GM18526 (cell line): ENCODE measurements at regions not wholly inside any gene's neighbourhood (a gene's known extent, or its start where the extent isn't known, plus 50 kb on each side); places are given as distances from the start of the nearest gene placed in this dataset.

Experiments used
- POLR2A ChIP-seq: IDR thresholded peaks from 3 replicates; pipeline ENCODE4 v1.6.1; 2011; ENCODE audit not compliant: insufficient read length; ENCODE audit errors: extremely low read depth

DNA sequence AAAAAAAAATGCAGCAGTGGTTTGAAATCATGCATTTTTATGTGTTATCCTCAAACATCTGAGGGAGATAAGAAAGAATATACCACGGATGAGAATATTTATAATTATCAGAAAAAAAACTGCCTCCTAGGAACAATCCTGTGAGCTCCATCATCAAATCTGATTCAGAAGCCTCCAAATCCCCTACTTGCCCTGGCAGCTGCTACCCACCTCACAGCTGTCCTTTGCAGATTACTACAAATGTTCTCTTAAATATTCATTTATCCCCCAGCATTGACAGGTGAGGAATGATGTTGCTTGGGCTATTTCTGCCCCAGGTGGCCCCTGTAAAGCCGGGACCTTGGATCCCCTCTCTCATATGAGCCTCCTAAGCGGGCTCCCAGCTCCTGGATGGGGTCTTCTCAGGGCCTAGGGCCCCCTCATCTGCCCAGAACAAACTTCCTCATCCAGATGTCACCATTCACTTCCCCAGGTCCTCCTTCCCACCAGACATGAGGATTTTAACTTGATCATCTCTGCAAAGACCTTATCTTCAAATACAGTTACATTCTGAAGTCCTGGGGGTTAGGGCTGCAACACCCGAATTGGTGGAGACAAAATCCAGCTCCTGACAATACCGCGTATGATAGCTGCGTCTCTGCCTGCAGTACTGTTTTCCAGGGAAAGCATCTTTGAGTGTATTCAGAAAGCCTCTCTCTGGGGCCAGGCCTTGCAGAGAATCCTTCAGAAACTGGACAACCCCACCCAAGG is 81.9 kb upstream of the INSIG1 start:
- no peak for TF ChIP-seq POLR2A

DNA sequence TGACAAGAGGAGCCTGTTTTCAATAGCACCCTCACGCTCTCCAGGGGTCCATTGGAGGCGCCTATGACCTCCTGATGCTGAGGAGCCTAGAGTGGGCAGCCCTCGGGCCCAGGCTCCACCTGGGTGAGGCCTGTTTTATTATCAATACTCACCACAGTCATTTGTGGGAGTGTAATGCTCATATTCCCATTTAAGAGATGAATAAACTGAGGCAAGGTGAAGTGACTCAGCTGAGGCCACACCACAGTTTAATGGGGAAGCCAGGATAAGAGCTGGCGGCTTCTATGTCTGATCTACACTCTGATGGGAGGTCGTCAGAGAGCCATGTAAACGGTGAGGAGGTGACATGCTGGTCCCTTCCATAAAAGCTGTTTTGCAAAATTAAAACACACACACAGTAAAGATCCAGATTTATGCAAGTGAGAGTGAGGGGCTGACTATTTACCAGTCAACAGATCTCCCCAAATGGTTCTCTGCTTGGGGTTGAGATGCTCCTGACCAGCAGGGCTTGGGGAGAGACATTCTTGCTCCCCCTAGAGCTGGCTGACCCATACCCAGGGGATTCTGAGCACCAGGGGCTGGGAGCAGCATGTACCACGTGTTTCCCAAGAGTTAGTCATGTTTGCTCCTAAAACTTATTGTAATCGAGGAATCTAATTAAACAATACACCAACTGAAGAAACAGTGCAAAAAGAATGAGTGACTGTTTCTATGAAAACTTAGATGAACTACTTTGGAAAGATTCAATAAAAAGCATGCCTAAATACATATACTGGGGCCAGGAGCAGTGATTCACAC is 81.0 kb upstream of the INSIG1 start:
- TF ChIP-seq POLR2A, result no peak

DNA sequence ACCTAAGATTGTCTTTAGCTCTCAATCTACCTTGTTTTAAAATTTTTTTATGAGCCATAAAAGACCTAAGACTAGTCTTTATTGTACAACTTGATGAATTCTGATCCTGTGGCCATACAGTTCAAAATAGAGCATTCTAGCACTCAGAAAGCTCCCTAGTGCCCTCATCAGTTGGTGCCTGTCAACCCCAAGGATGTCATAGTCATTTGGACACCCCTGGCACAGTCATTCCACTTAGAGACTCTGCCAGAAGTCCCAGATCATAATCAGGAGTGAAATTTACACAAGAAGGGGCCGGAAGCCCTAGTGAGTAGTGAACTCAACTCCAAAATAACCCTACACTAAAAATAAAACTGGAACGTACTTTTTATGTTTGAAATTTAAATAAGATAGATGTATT is 80.0 kb upstream of the INSIG1 start:
- TF ChIP-seq POLR2A, result no peak

DNA sequence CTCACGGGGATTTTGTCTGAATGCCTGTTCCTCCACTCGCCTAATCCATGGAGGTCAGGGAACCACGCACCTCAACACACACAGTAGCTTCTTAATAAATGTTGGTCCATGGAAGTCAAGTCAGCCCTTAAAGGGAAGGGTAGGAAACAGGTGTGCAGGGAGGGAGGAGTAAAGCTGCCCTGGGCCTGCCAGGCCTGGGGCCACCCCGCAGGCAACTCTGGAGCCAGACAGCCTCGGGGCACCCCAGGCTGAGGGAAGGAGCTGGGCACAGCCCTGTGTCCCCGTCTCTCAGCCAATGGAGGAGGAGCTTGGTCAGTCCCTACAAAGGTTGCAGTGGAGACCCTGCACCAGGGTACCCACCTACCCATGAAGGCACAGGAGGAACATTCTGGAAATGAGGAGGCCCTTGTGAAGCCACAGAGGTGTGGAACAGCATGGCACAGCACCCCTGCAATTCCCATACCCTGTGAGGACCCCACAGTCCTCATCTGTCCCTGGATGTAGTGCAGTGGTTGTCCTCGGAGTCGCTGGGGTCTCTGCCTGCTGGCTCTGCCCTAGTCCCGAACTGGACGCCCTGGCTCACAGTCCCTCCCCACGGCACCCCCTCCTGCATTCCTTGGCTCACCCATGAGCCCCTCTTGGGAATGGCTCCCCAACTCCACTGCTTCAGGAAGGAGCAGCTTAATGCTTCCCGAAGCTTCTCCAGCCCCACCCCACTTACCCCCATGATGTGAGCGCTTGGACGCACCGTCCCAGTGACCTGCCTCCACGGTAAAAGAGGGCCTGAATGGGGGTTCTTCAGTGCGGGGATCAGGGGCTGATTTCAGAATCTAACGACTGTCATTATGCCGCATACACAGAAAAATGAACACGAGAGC is 79.2 kb upstream of the INSIG1 start:
- TF ChIP-seq POLR2A, result no peak

DNA sequence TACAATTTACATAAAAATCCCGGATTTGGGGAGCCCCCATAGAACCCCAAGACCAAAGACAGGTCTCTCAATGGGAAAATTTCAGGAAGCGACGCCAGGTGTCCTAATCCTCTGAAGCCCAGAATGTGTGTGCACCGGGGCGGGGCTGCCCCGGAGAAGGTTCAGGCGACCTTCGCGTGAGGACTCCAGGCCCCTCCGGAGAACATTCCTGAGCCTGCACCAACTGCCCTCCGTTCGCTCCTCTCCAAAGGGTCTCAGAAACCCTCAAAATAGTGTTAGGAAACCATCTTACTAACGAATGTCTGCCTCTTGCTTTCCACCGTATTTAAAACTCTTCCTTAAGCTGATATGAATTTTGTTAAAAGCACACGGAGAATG is 78.5 kb upstream of the INSIG1 start:
- TF ChIP-seq POLR2A, result no peak

DNA sequence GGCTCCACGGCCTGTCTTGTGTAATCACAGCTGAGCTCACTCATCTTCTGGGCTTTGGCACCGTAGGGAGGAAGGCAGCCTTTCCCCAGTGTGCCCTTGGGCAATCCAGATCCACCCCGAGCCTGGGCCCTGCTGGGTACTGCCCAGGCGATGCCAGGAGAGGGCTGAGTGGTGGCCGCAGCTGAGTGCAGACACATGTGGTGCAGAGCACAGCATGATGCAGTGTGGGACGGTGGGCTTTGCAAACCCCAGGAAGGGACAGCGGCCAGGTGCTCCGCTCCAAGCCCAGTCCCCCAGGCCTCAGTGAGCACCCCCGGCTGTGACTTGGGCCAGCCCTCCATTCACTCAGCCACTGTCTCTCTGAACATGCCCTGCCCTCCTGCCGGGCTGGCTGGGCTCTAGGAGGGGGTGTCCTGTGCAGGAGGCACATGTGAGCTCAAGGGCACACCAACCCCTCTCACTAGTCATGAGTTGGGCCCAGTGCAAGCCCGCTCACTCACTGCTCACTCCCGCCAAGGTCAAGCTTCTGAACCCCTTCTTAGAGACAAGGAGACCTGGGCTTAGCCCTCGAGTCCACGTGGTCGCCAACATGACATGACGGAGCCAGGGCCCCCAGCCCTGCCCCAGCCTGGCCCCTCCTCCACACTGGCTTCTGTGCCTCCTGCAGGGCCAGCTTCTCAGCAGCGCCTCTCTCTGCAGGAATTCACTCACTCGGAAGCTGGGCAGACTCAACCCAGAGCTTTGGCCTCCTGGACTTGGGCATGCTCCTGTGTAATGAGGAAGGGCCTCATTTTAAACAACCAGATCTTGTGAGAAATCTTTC is 77.5 kb upstream of the INSIG1 start:
- no peak for TF ChIP-seq POLR2A

DNA sequence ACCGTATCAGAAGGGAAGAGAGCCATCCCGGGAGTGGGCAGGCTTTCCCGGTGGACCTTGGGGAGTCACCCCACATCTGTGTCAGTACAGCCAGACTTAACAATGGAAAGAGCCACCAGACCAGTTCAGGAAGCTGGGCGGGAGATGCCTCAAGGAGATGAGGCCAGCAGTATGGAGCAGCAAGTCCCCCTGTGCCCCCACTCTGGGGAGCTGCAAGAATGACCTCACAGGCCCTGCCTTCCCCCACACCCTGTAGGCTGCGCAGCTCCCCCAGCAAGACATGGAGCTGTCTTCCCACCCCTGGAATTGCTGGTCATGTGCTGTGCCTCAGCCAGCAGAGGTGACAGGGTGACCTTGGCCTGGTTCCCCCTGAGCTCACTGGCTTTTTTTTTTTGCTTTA is 76.8 kb upstream of the INSIG1 start:
- TF ChIP-seq POLR2A, result no peak

DNA sequence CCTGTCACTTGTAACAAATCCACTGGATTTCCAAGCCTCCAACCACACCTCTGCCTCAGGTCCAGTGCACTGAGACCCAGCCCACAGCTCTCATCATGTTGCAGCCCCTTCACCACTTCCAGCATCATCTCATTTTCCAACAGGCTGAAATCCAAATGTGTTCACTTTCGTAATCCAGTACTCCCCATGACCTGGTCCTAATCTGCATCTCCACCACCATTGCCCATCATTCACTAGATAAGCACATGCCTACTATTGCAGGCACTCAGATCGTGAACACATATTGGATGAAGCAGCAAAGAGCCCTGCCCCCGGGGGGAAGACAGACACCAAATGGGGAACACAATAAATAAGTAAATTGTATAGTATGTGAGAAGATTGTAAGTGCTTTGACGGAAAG is 76.1 kb upstream of the INSIG1 start:
- no peak for TF ChIP-seq POLR2A

DNA sequence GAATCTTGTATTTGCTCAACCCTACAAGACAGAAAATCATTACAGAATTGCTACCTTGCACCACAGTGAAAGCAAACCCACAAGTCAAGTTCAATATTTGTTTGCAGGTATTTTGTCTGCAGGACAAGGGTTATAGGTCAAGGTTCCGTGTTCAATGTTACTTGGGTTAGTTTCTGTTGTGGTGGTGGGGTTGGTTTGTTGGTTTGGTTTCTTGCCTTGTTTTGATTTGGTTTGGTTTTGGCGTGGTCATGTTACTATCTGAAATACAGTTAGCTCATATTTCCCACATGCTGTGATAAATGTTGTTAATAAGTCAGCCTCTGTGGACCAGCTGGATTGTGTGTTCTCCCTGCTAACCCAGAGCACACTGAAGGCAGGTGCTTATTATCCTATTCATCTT is 75.6 kb upstream of the INSIG1 start:
- no peak for TF ChIP-seq POLR2A

DNA sequence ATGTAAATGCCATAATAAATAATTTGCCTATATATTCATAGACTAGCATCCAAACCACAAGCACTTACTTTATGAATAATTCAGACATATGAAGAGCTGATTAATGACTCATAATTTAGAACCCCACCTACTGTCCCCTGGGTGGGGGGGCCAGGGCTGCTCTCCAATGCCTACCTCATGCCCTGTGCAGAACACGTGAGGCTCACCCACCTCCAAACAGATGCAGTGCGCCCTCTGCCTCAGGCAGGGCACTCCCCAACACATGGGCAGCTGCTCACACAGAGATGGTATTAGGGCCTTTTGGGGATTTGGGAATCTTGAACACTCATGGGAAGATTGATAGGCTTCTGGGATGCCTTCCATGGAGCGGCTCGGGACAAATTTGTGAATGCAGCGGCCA is 75.1 kb upstream of the INSIG1 start:
- TF ChIP-seq POLR2A, result no peak

DNA sequence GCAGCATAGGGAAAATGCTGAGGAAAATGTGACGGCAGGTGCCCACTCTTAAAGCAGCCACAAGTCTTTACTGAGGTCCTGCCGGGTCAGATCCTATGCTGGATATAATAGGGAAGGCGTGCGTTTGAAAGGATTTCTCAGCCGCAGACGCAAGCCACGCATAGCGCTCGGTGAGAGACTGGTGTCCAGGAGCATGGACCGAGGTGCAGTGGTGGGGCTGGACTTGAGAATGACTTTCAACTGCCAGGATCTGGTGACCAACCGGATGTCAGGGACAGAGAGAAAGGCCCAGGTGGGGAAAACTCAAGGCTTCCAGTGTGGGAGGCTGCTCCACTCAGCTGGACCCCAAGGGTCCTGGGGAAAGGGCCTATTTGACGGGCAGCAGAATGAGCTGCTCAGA is 74.7 kb upstream of the INSIG1 start:
- TF ChIP-seq POLR2A, result no peak

DNA sequence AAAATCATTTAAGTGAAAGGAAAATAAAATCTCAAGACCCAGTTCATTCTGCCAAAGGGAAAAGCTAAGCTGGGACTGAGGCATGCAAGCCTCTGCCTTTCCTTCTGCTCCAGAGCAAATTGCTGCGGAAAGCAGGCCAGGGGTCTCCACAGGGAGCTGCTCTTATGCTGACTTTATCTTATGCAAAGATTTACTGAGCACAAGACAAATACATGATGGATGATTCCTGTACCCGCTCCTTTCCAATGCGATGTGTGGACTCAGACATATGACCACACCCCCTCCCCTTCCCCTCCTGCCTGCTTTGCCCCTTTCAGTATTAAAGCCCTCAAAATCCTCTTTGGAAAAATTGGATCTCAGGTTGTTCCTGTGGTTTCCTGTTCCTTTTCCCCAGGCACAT is 74.2 kb upstream of the INSIG1 start:
- no peak for TF ChIP-seq POLR2A

DNA sequence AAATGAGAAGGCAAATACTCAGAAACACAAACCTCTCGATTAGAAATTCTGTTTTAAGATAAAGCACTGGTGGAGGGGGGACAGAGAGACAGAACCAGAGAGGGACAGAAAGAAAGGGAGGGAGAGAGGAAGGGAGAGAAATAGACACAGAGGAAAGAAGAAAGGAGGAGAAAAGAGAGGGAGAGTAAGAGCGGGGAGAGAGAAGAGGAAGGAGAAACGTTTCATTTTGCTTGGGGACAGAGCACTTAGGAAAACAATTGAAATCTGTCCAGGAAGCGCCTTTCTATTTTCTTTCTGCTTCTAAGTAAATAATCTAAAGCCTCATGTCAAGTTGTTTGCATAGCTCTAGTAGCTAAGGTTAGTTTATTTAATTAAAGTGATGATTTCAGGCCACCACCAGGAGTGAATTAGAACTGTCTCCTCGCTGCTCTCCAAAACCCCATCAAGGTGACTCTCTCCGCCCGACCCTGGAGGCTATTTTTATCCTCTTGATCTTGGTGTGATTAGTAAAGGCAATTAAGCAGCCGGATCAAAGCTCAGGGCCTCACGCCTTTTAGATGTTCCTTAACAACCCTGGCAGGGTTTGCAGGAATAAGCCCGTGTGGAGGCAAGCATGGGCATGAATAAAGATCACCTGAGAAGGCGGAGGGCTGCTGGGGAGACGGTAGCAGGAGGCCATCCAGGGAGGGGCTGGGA is 73.4 kb upstream of the INSIG1 start:
- no peak for TF ChIP-seq POLR2A

DNA sequence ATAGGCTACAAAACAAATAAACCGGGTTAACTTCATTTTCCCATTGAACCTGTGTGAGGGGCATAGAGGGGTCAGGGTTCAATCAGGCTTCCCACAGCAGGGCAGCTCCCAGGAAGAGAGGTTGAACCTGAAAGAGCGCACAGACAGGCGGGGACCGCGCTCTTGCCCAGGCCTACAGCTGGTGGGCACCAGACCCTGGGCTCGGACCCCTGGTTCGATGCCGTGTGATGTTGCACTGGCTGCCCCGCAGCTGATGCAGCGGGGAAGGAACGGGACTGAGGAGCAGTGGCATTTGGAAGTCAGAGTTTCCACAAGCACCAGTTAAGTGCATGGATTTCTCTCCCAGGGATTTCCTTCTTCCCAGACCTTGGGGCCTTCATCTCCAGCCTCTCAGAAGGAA is 72.6 kb upstream of the INSIG1 start:
- TF ChIP-seq POLR2A, result no peak
